ENCODE measurements at regions not wholly inside any gene's neighbourhood (a gene's known extent, or its start where the extent isn't known, plus 50 kb on each side); places are given as distances from the start of the nearest gene placed in this dataset.

DNA sequence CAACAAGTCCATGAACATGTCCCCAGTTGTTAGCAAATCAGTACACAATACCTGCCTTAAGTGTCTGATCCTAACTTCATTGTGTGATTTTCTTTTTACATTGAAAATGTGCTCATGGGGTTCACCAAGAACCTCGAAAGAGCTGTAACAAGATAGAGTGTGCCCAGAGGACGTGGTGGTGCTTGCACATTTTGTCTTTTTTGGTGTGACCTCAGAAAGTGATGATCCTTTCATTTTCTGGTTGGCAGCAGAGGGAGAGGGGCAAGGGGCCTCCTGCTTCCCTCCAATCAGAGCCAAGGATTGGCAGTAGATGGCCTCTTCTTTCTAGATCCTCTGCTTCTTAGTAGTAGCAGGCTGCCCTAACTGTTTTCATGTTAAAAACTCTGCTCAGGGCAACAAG is 176.4 kb downstream of the OPA1 start (continued):
- TF ChIP-seq ASH2L (IDR thresholded peaks at IDR 0.05; ENCODE audit: low read length): no peak

Data from H1 (cell line).